ENCODE measurements at regions not wholly inside any gene's neighbourhood (a gene's known extent, or its start where the extent isn't known, plus 50 kb on each side); places are given as distances from the start of the nearest gene placed in this dataset.

- no peaks in the 10 kb centered on the region for H3K27me3 ChIP-seq (ENCODE audit: control insufficient read depth in 1 of 2, insufficient read depth in 2 of 2, low read length in 2 of 2)
- ATAC-seq (ENCODE audit: poor library complexity) (no peak), DNase-seq (no peak)
- intact Hi-C loops (cut with DNase I, micrococcal nuclease): no loop called here
- no peaks in the 10 kb centered on the region for H3K36me3 ChIP-seq (ENCODE audit: insufficient read depth, low read length)
- no peaks in the 10 kb centered on the region for H3K36me3 Mint-ChIP-seq (ENCODE audit: low read depth)
- no peaks in the 10 kb centered on the region for H3K4me1 ChIP-seq (ENCODE audit: insufficient read depth, low read length)
- no peaks in the 10 kb centered on the region for H3K9me3 ChIP-seq (ENCODE audit: control insufficient read depth in 1 of 2, insufficient read depth in 1 of 2, low read length in 2 of 2)
- H3K9me3 Mint-ChIP-seq: no peaks in the 10 kb centered on the region
- ChIA-PET POLR2A (no interaction called here), CTCF (no interaction called here)
- H3K4me3 Mint-ChIP-seq: no peak overlapping the region
- H3K4me3 ChIP-seq (ENCODE audit: low read length): no peak overlapping the region
- H3K27ac ChIP-seq (ENCODE audit: low read depth in 1 of 2, low read length in 2 of 2): no peak overlapping the region
- H3K27ac Mint-ChIP-seq: no peak overlapping the region
- H3K4me1 Mint-ChIP-seq (ENCODE audit: low read depth): no peaks in the 10 kb centered on the region
- TF ChIP-seq CTCF (IDR thresholded peaks at IDR 0.05): no peak
- peaks cover 5% of the 10 kb centered on the region for H3K27me3 Mint-ChIP-seq
Measured at GRCh38 chr1:94596260-94596659, 54.7 kb upstream of the F3 start.

GRCh38 chr1:94595658-94596057, 54.1 kb upstream of the F3 start:
- DNase-seq (no peak), ATAC-seq (ENCODE audit: poor library complexity) (no peak)
- intact Hi-C loops (cut with DNase I, micrococcal nuclease): no loop called here
- Histone ChIP-seq H3K27me3 (ENCODE audit: control insufficient read depth in 1 of 2, insufficient read depth in 2 of 2, low read length in 2 of 2) (no peaks in the 10 kb centered on the region), H3K27ac (ENCODE audit: low read depth in 1 of 2, low read length in 2 of 2) (no peak overlapping the region), H3K9me3 (ENCODE audit: control insufficient read depth in 1 of 2, insufficient read depth in 1 of 2, low read length in 2 of 2) (no peaks in the 10 kb centered on the region), H3K4me1 (ENCODE audit: insufficient read depth, low read length) (no peaks in the 10 kb centered on the region), H3K4me3 (ENCODE audit: low read length) (no peak overlapping the region), H3K36me3 (ENCODE audit: insufficient read depth, low read length) (no peaks in the 10 kb centered on the region)
- no peaks in the 10 kb centered on the region for H3K9me3 Mint-ChIP-seq
- H3K27me3 Mint-ChIP-seq: peaks cover 5% of the 10 kb centered on the region
- TF ChIP-seq CTCF (IDR thresholded peaks at IDR 0.05): no peak
- no peaks in the 10 kb centered on the region for H3K4me1 Mint-ChIP-seq (ENCODE audit: low read depth)
- no peaks in the 10 kb centered on the region for H3K36me3 Mint-ChIP-seq (ENCODE audit: low read depth)
- H3K4me3 Mint-ChIP-seq: no peak overlapping the region
- H3K27ac Mint-ChIP-seq: no peak overlapping the region
- ChIA-PET CTCF (no interaction called here), POLR2A (no interaction called here)

- TF ChIP-seq CTCF (IDR thresholded peaks at IDR 0.05): no peak
- no peaks in the 10 kb centered on the region for H3K9me3 Mint-ChIP-seq
- intact Hi-C loops (cut with DNase I, micrococcal nuclease): no loop called here
- no peak overlapping the region for H3K27ac ChIP-seq (ENCODE audit: low read depth in 1 of 2, low read length in 2 of 2)
- no peak overlapping the region for H3K4me3 Mint-ChIP-seq
- no peaks in the 10 kb centered on the region for H3K36me3 ChIP-seq (ENCODE audit: insufficient read depth, low read length)
- H3K4me3 ChIP-seq (ENCODE audit: low read length): no peak overlapping the region
- no peaks in the 10 kb centered on the region for H3K9me3 ChIP-seq (ENCODE audit: control insufficient read depth in 1 of 2, insufficient read depth in 1 of 2, low read length in 2 of 2)
- peaks cover 4% of the 10 kb centered on the region for H3K27me3 Mint-ChIP-seq
- CTCF ChIA-PET: no interaction called here
- no peaks in the 10 kb centered on the region for H3K36me3 Mint-ChIP-seq (ENCODE audit: low read depth)
- H3K4me1 ChIP-seq (ENCODE audit: insufficient read depth, low read length): no peaks in the 10 kb centered on the region
- DNase-seq (no peak), ATAC-seq (ENCODE audit: poor library complexity) (no peak)
- no peaks in the 10 kb centered on the region for H3K4me1 Mint-ChIP-seq (ENCODE audit: low read depth)
- POLR2A ChIA-PET: no interaction called here
- no peak overlapping the region for H3K27ac Mint-ChIP-seq
- H3K27me3 ChIP-seq (ENCODE audit: control insufficient read depth in 1 of 2, insufficient read depth in 2 of 2, low read length in 2 of 2): peaks cover 0 to 4% of the 10 kb centered on the region in 2 experiments
Measured at GRCh38 chr1:94593611-94594010, 52.1 kb upstream of the F3 start.

All from CD4-positive, alpha-beta T cell (primary cell).